ENCODE measurements at regions not wholly inside any gene's neighbourhood (a gene's known extent, or its start where the extent isn't known, plus 50 kb on each side); places are given as distances from the start of the nearest gene placed in this dataset.

- in situ Hi-C loops (cut with HindIII; ENCODE audit: low pct_ligation_motif_present, low pct_unique_long_range_greater_than_20kb, low sequenced_read_pairs): no loop called here
- DNase-seq: no peak
Observed at GRCh38 chr4:126560794-126561193, 1072.0 kb upstream of the INTU start.

- in situ Hi-C loops (cut with HindIII; ENCODE audit: low pct_ligation_motif_present, low pct_unique_long_range_greater_than_20kb, low sequenced_read_pairs): no loop called here
- DNase-seq: no peak
Observed at GRCh38 chr4:126563389-126563788, 1069.4 kb upstream of the INTU start.

GRCh38 chr4:126564283-126564854 lies 1068.4 kb upstream of the INTU start:
- no peak for DNase-seq
- in situ Hi-C loops (cut with HindIII; ENCODE audit: low pct_ligation_motif_present, low pct_unique_long_range_greater_than_20kb, low sequenced_read_pairs): no loop called here

- DNase-seq: no peak
- in situ Hi-C loops (cut with HindIII; ENCODE audit: low pct_ligation_motif_present, low pct_unique_long_range_greater_than_20kb, low sequenced_read_pairs): no loop called here
Observed at GRCh38 chr4:126568652-126569570, 1063.8 kb upstream of the INTU start.

- no peak for DNase-seq
Observed at GRCh38 chr4:126572264-126572663, 1060.5 kb upstream of the INTU start.

GRCh38 chr4:126582737-126583136 lies 1050.0 kb upstream of the INTU start:
- DNase-seq: peak; percentile 1
- in situ Hi-C loops (cut with HindIII; ENCODE audit: low pct_ligation_motif_present, low pct_unique_long_range_greater_than_20kb, low sequenced_read_pairs): no loop called here

More at GRCh38 chr4:126572264-126572663, 1060.5 kb upstream of the INTU start:
- in situ Hi-C loops (cut with HindIII; ENCODE audit: low pct_ligation_motif_present, low pct_unique_long_range_greater_than_20kb, low sequenced_read_pairs): no loop called here

GRCh38 chr4:126583509-126583908 lies 1049.2 kb upstream of the INTU start:
- in situ Hi-C loops (cut with HindIII; ENCODE audit: low pct_ligation_motif_present, low pct_unique_long_range_greater_than_20kb, low sequenced_read_pairs): no loop called here
- DNase-seq: peak; percentile 44

- DNase-seq: no peak
Observed at GRCh38 chr4:126591583-126591982, 1041.2 kb upstream of the INTU start.

GRCh38 chr4:126592088-126592487 lies 1040.7 kb upstream of the INTU start:
- in situ Hi-C loops (cut with HindIII; ENCODE audit: low pct_ligation_motif_present, low pct_unique_long_range_greater_than_20kb, low sequenced_read_pairs): no loop called here
- DNase-seq: peak; percentile 11

More at GRCh38 chr4:126591583-126591982, 1041.2 kb upstream of the INTU start:
- in situ Hi-C loops (cut with HindIII; ENCODE audit: low pct_ligation_motif_present, low pct_unique_long_range_greater_than_20kb, low sequenced_read_pairs): no loop called here

- in situ Hi-C loops (cut with HindIII; ENCODE audit: low pct_ligation_motif_present, low pct_unique_long_range_greater_than_20kb, low sequenced_read_pairs): no loop called here
- DNase-seq: no peak
Observed at GRCh38 chr4:126593626-126594025, 1039.1 kb upstream of the INTU start.

GRCh38 chr4:126595643-126596042 lies 1037.1 kb upstream of the INTU start:
- in situ Hi-C loops (cut with HindIII; ENCODE audit: low pct_ligation_motif_present, low pct_unique_long_range_greater_than_20kb, low sequenced_read_pairs): no loop called here

GRCh38 chr4:126599746-126600145 lies 1033.0 kb upstream of the INTU start:
- no peak for DNase-seq
- in situ Hi-C loops (cut with HindIII; ENCODE audit: low pct_ligation_motif_present, low pct_unique_long_range_greater_than_20kb, low sequenced_read_pairs): no loop called here

More at GRCh38 chr4:126595643-126596042, 1037.1 kb upstream of the INTU start:
- DNase-seq: no peak

- DNase-seq: no peak
Observed at GRCh38 chr4:126603210-126603609, 1029.5 kb upstream of the INTU start.

GRCh38 chr4:126603825-126604224 lies 1028.9 kb upstream of the INTU start:
- DNase-seq: no peak
- in situ Hi-C loops (cut with HindIII; ENCODE audit: low pct_ligation_motif_present, low pct_unique_long_range_greater_than_20kb, low sequenced_read_pairs): no loop called here

More at GRCh38 chr4:126603210-126603609, 1029.5 kb upstream of the INTU start:
- in situ Hi-C loops (cut with HindIII; ENCODE audit: low pct_ligation_motif_present, low pct_unique_long_range_greater_than_20kb, low sequenced_read_pairs): no loop called here

- in situ Hi-C loops (cut with HindIII; ENCODE audit: low pct_ligation_motif_present, low pct_unique_long_range_greater_than_20kb, low sequenced_read_pairs): no loop called here
- peak; percentile 36 for DNase-seq
Observed at GRCh38 chr4:126604268-126604867, 1028.4 kb upstream of the INTU start.

- in situ Hi-C loops (cut with HindIII; ENCODE audit: low pct_ligation_motif_present, low pct_unique_long_range_greater_than_20kb, low sequenced_read_pairs): no loop called here
- no peak for DNase-seq
Observed at GRCh38 chr4:126610933-126611332, 1021.8 kb upstream of the INTU start.

- in situ Hi-C loops (cut with HindIII; ENCODE audit: low pct_ligation_motif_present, low pct_unique_long_range_greater_than_20kb, low sequenced_read_pairs): no loop called here
- DNase-seq: no peak
Observed at GRCh38 chr4:126611900-126612299, 1020.9 kb upstream of the INTU start.

- DNase-seq: no peak
- in situ Hi-C loops (cut with HindIII; ENCODE audit: low pct_ligation_motif_present, low pct_unique_long_range_greater_than_20kb, low sequenced_read_pairs): no loop called here
Observed at GRCh38 chr4:126614356-126614855, 1018.4 kb upstream of the INTU start.

- DNase-seq: no peak
- in situ Hi-C loops (cut with HindIII; ENCODE audit: low pct_ligation_motif_present, low pct_unique_long_range_greater_than_20kb, low sequenced_read_pairs): no loop called here
Observed at GRCh38 chr4:126616795-126617194, 1016.0 kb upstream of the INTU start.
